PC-9 (cell line): ENCODE measurements at regions not wholly inside any gene's neighbourhood (a gene's known extent, or its start where the extent isn't known, plus 50 kb on each side); places are given as distances from the start of the nearest gene placed in this dataset.

ENCODE experiments used
- BruUV-seq: library from RNA; stranded (reverse); fragments of 400-500 nt; replicated peaks from 2 replicates; lab custom pipeline; 2021; lab: Mats Ljungman, UMichigan
- CTCF ChIA-PET: fragments of 300-600 bp; sonication (Branson Sonifier 250); formaldehyde crosslinking; loops from one replicate; lab custom pipeline; 2022; ENCODE audit warnings: antibody characterized with exemption; lab: Charles Lee
- POLR2A ChIA-PET: fragments of 300-600 bp; sonication (Branson Sonifier 250); formaldehyde crosslinking; loops from one replicate; lab custom pipeline; 2022; ENCODE audit warnings: antibody characterized with exemption; ENCODE audit not compliant: unreplicated experiment; lab: Charles Lee
- DNase-seq, 2 experiments: peaks; one replicate each; pipeline versions ENCODE4 v3.0.0 to v3.0.0-alpha.2; 2015 to 2022; ENCODE audit warnings: mixed read lengths in 1 of 2
- H2AFZ ChIP-seq: fragments of 200-600 bp; sonication (generic); 2 replicates; pipeline ENCODE4 v1.8.1; 2017; ENCODE audit warnings: antibody characterized with exemption
- H3F3A ChIP-seq: fragments of 200-600 bp; sonication (generic); 2 replicates; pipeline ENCODE4 v1.8.1; 2017; ENCODE audit warnings: antibody characterized with exemption, mild to moderate bottlenecking, low read depth; ENCODE audit not compliant: insufficient read depth
- H3K27ac ChIP-seq: fragments of 200-600 bp; sonication (generic); 2 replicates; pipeline ENCODE4 v1.6.1; 2016; ENCODE audit warnings: mixed run types
- H3K27me3 ChIP-seq: fragments of 200-600 bp; sonication (generic); 2 replicates; pipeline ENCODE4 v1.6.1; 2016; ENCODE audit warnings: low read depth, mixed run types; ENCODE audit not compliant: insufficient read depth
- H3K36me3 ChIP-seq: fragments of 200-600 bp; sonication (generic); 2 replicates; pipeline ENCODE4 v1.6.1; 2016; ENCODE audit warnings: low read depth, mixed run types
- H3K4me1 ChIP-seq: fragments of 200-600 bp; sonication (generic); replicated peaks from 2 replicates; pipeline ENCODE4 v1.6.1; 2016; ENCODE audit warnings: mixed run types; ENCODE audit not compliant: insufficient read depth
- H3K4me2 ChIP-seq: fragments of 200-600 bp; sonication (generic); 2 replicates; pipeline ENCODE4 v1.6.1; 2017; ENCODE audit warnings: mixed run types
- H3K4me3 ChIP-seq: fragments of 200-600 bp; sonication (generic); 2 replicates; pipeline ENCODE4 v1.6.1; 2016; ENCODE audit warnings: mixed run types
- H3K79me2 ChIP-seq: fragments of 200-600 bp; sonication (generic); 2 replicates; pipeline ENCODE4 v1.6.1; 2017; ENCODE audit warnings: low read depth, mixed run types
- H3K9me2 ChIP-seq: fragments of 200-600 bp; sonication (generic); 2 replicates; pipeline ENCODE4 v1.8.1; 2017; ENCODE audit warnings: mild to moderate bottlenecking; ENCODE audit not compliant: insufficient read depth
- H3K9me3 ChIP-seq: fragments of 200-600 bp; sonication (generic); 2 replicates; pipeline ENCODE4 v1.8.1; 2016; ENCODE audit warnings: low read depth; ENCODE audit not compliant: insufficient read depth
- H4K20me1 ChIP-seq: fragments of 200-600 bp; sonication (generic); 2 replicates; pipeline ENCODE4 v1.8.1; 2017; ENCODE audit not compliant: insufficient read depth
- CTCF ChIP-seq: fragments of 200-600 bp; sonication (generic); conservative IDR thresholded peaks from 2 replicates; pipeline ENCODE4 v1.6.1; 2017; ENCODE audit warnings: mixed run types, antibody characterized with exemption, mild to moderate bottlenecking, moderate library complexity
- EZH2 ChIP-seq: fragments of 200-600 bp; sonication (generic); IDR thresholded peaks from 2 replicates; pipeline ENCODE4 v1.8.0; 2017; ENCODE audit warnings: antibody characterized with exemption, low read depth
- intact Hi-C: fragments of 100-400 bp; cut with micrococcal nuclease; formaldehyde crosslinking; loops from one replicate; pipeline ENCODE4 v1.10.0; 2022; ENCODE audit not compliant: unreplicated experiment

GRCh38 chr7:153943861-153944260 lies 108.3 kb upstream of the DPP6 start:
- H3K4me1 ChIP-seq, result no peaks in the 10 kb centered on the region
- H3K4me2 ChIP-seq, result no peak overlapping the region
- no peak for DNase-seq
- intact Hi-C loops, result no loop called here
- TF ChIP-seq CTCF (no peak), EZH2 (no peak)
- no peak overlapping the region for H3K27ac ChIP-seq
- H3K9me2 ChIP-seq, result no peaks in the 10 kb centered on the region
- H3F3A ChIP-seq, result no peaks in the 10 kb centered on the region
- H3K36me3 ChIP-seq, result no peaks in the 10 kb centered on the region
- H2AFZ ChIP-seq, result no peak overlapping the region
- ChIA-PET POLR2A (no interaction called here), CTCF (no interaction called here)
- H4K20me1 ChIP-seq, result 0 out of 2 replicates have a peak, but pooled peaks cover 3% of the 10 kb centered on the region
- H3K27me3 ChIP-seq, result peaks cover 93% of the 10 kb centered on the region
- no TSS peak for BruUV-seq
- no peaks in the 10 kb centered on the region for H3K9me3 ChIP-seq
- no peak overlapping the region for H3K4me3 ChIP-seq
- H3K79me2 ChIP-seq, result no peaks in the 10 kb centered on the region

GRCh38 chr7:153948060-153948459 lies 104.1 kb upstream of the DPP6 start:
- TF ChIP-seq EZH2 (no peak), CTCF (peak; percentile 34; the same call in 1 of the 2 replicates)
- 0 out of 2 replicates have a peak, but pooled peaks cover 3% of the 10 kb centered on the region for H4K20me1 ChIP-seq
- CTCF ChIA-PET, result no interaction called here
- intact Hi-C loops, result no loop called here
- no TSS peak for BruUV-seq
- no peaks in the 10 kb centered on the region for H3F3A ChIP-seq
- H3K36me3 ChIP-seq, result no peaks in the 10 kb centered on the region
- H3K27ac ChIP-seq, result no peak overlapping the region
- no peak overlapping the region for H3K4me2 ChIP-seq
- no peaks in the 10 kb centered on the region for H3K9me2 ChIP-seq
- no peaks in the 10 kb centered on the region for H3K9me3 ChIP-seq
- peaks cover 95% of the 10 kb centered on the region for H3K27me3 ChIP-seq
- POLR2A ChIA-PET, result no interaction called here
- H2AFZ ChIP-seq, result no peak overlapping the region
- H3K4me1 ChIP-seq, result no peaks in the 10 kb centered on the region
- no peak for DNase-seq
- no peaks in the 10 kb centered on the region for H3K79me2 ChIP-seq
- no peak overlapping the region for H3K4me3 ChIP-seq

GRCh38 chr7:153951316-153951715 lies 100.9 kb upstream of the DPP6 start:
- H3K4me1 ChIP-seq, result no peaks in the 10 kb centered on the region
- ChIA-PET CTCF (no interaction called here), POLR2A (no interaction called here)
- H3F3A ChIP-seq, result no peaks in the 10 kb centered on the region
- no peaks in the 10 kb centered on the region for H3K79me2 ChIP-seq
- H3K27ac ChIP-seq, result no peak overlapping the region
- no peak overlapping the region for H3K4me3 ChIP-seq
- no peak overlapping the region for H2AFZ ChIP-seq
- no peak for TF ChIP-seq CTCF
- no peak for TF ChIP-seq EZH2
- peaks cover 90% of the 10 kb centered on the region for H3K27me3 ChIP-seq
- intact Hi-C loops, result no loop called here
- H3K36me3 ChIP-seq, result no peaks in the 10 kb centered on the region
- no peaks in the 10 kb centered on the region for H3K9me3 ChIP-seq
- 0 out of 2 replicates have a peak, but pooled peaks cover under 1% of the 10 kb centered on the region for H4K20me1 ChIP-seq
- no peaks in the 10 kb centered on the region for H3K9me2 ChIP-seq
- H3K4me2 ChIP-seq, result no peak overlapping the region
- no peak for DNase-seq
- no TSS peak for BruUV-seq
